BJ (cell line): ENCODE measurements at regions not wholly inside any gene's neighbourhood (a gene's known extent, or its start where the extent isn't known, plus 50 kb on each side); places are given as distances from the start of the nearest gene placed in this dataset.
"Not testable (repeated sequence)": the region's sequence is repeated elsewhere in the genome, so short reads cannot be mapped to it uniquely, and the experiment has no call there.

Experiments
- CTCF ChIA-PET: fragments of 350-600 bp; formaldehyde crosslinking; extraction: SDS; loops from one replicate; lab custom pipeline; 2021; ENCODE audit warnings: antibody characterized with exemption, inconsistent platforms; lab: Yijun Ruan, JAX
- POLR2A ChIA-PET: fragments of 300-600 bp; sonication (Branson Sonifier 250); formaldehyde crosslinking; extraction: SDS; loops from one replicate; lab custom pipeline; 2021; ENCODE audit warnings: antibody characterized with exemption; lab: Charles Lee
- DNase-seq: peaks from one replicate; pipeline ENCODE4 v3.0.0-alpha.2; 2011; ENCODE audit warnings: low read depth
- H3K27me3 ChIP-seq: 2 replicates; pipeline ENCODE4 v1.6.0; 2011; ENCODE audit warnings: low read length; ENCODE audit not compliant: control insufficient read depth, insufficient read depth
- H3K36me3 ChIP-seq: 2 replicates; pipeline ENCODE4 v1.5.1; 2011; ENCODE audit warnings: low read length; ENCODE audit not compliant: control insufficient read depth, insufficient read depth
- H3K4me3 ChIP-seq: 2 replicates; pipeline ENCODE4 v1.5.1; 2011; ENCODE audit warnings: low read depth, mild to moderate bottlenecking, control low read depth, low read length
- CTCF ChIP-seq: IDR thresholded peaks from 2 replicates; pipeline ENCODE4 v1.5.1; 2011; ENCODE audit warnings: low read depth, mild to moderate bottlenecking, control low read depth, inconsistent platforms, low read length, moderate library complexity; ENCODE audit not compliant: insufficient read depth

GRCh38 chr5:25448190-25448621 lies 803.4 kb upstream of the CDH10 start:
- POLR2A ChIA-PET, result no interaction called here
- H3K27me3 ChIP-seq, result no peaks in the 10 kb centered on the region
- TF ChIP-seq CTCF, result no peak

GRCh38 chr5:25446061-25446420 lies 801.3 kb upstream of the CDH10 start:
- H3K27me3 ChIP-seq, H3K36me3 ChIP-seq, CTCF ChIA-PET, DNase-seq, H3K4me3 ChIP-seq, POLR2A ChIA-PET: not testable (repeated sequence)

More at GRCh38 chr5:25448190-25448621, 803.4 kb upstream of the CDH10 start:
- Histone ChIP-seq H3K36me3 (no peaks in the 10 kb centered on the region), H3K4me3 (no peak overlapping the region)
- CTCF ChIA-PET, result no interaction called here
- DNase-seq, result no peak

GRCh38 chr5:25445381-25446060 lies 800.7 kb upstream of the CDH10 start:
- H3K4me3 ChIP-seq, H3K27me3 ChIP-seq, CTCF ChIA-PET, DNase-seq, POLR2A ChIA-PET, H3K36me3 ChIP-seq: not testable (repeated sequence)

GRCh38 chr5:25444697-25445096 lies 799.9 kb upstream of the CDH10 start:
- no peak for DNase-seq
- no peak for TF ChIP-seq CTCF
- Histone ChIP-seq H3K4me3 (no peak overlapping the region), H3K27me3 (no peaks in the 10 kb centered on the region), H3K36me3 (no peaks in the 10 kb centered on the region)
- CTCF ChIA-PET, result no interaction called here
- POLR2A ChIA-PET, result no interaction called here

GRCh38 chr5:25441810-25442209 lies 797.0 kb upstream of the CDH10 start:
- CTCF ChIA-PET, result no interaction called here

GRCh38 chr5:25439025-25439424 lies 794.2 kb upstream of the CDH10 start:
- DNase-seq, result no peak
- Histone ChIP-seq H3K36me3 (no peaks in the 10 kb centered on the region), H3K27me3 (no peaks in the 10 kb centered on the region), H3K4me3 (no peak overlapping the region)
- no peak for TF ChIP-seq CTCF
- ChIA-PET CTCF (no interaction called here), POLR2A (no interaction called here)

More at GRCh38 chr5:25441810-25442209, 797.0 kb upstream of the CDH10 start:
- no peak for DNase-seq
- H3K27me3 ChIP-seq, result no peaks in the 10 kb centered on the region
- POLR2A ChIA-PET, result no interaction called here
- H3K4me3 ChIP-seq, result no peak overlapping the region
- TF ChIP-seq CTCF, result no peak
- no peaks in the 10 kb centered on the region for H3K36me3 ChIP-seq

GRCh38 chr5:25438375-25438774 lies 793.6 kb upstream of the CDH10 start:
- DNase-seq, H3K36me3 ChIP-seq, CTCF ChIA-PET, POLR2A ChIA-PET, H3K27me3 ChIP-seq, H3K4me3 ChIP-seq: not testable (repeated sequence)
